Osteocyte (in vitro differentiated cells): ENCODE measurements at regions not wholly inside any gene's neighbourhood (a gene's known extent, or its start where the extent isn't known, plus 50 kb on each side); places are given as distances from the start of the nearest gene placed in this dataset.

Source experiments
- DNase-seq: peaks from one replicate; pipeline ENCODE4 v3.0.0; 2021; ENCODE audit warnings: mixed read lengths; ENCODE audit not compliant: unreplicated experiment; ENCODE audit errors: extremely low spot score
- H3K27ac Mint-ChIP-seq: one replicate; pipeline ENCODE4 v1.8.0; 2021; ENCODE audit warnings: mild to moderate bottlenecking, mixed read lengths; ENCODE audit not compliant: unreplicated experiment
- H3K27me3 Mint-ChIP-seq: one replicate; pipeline ENCODE4 v1.8.0; 2021; ENCODE audit warnings: mixed read lengths; ENCODE audit not compliant: unreplicated experiment
- H3K36me3 Mint-ChIP-seq: one replicate; pipeline ENCODE4 v1.8.0; 2021; ENCODE audit warnings: mixed read lengths; ENCODE audit not compliant: unreplicated experiment
- H3K4me1 Mint-ChIP-seq: one replicate; pipeline ENCODE4 v1.8.0; 2021; ENCODE audit warnings: mixed read lengths; ENCODE audit not compliant: unreplicated experiment
- H3K4me3 Mint-ChIP-seq: one replicate; pipeline ENCODE4 v1.8.0; 2021; ENCODE audit warnings: mild to moderate bottlenecking, moderate library complexity, mixed read lengths; ENCODE audit not compliant: unreplicated experiment
- H3K9me3 Mint-ChIP-seq: one replicate; pipeline ENCODE4 v1.8.0; 2021; ENCODE audit warnings: mixed read lengths; ENCODE audit not compliant: unreplicated experiment
- CTCF ChIP-seq: fragments of 200-600 bp; sonication (generic); IDR thresholded peaks from 2 replicates; pipeline ENCODE4 v1.5.0; 2021; ENCODE audit warnings: antibody characterized with exemption, mild to moderate bottlenecking, moderate library complexity

DNA sequence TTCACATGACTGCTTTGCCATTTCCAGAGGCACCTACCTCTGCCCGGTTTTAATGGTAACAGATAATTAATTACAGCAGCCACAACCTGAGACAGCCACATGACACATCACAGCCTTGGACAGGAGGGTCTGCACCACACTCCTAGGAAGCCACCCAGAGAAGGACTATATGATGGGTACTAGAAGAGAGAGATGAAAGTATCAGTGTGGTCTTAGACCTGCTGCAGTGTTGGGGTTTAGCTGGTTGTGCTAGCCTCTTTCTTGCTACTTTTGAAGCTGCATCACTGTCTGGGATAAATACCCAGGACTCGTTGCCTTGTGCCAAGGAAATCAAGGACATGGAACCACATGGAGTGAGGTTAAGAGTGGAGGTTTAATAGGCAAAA lies 266.4 kb downstream of the ICE1 start:
- H3K4me1 Mint-ChIP-seq: no peaks in the 10 kb centered on the region
- peaks cover 20% of the 10 kb centered on the region for H3K9me3 Mint-ChIP-seq
- DNase-seq: no peak
- no peak for TF ChIP-seq CTCF
- H3K4me3 Mint-ChIP-seq: no peak overlapping the region
- H3K36me3 Mint-ChIP-seq: no peaks in the 10 kb centered on the region
- H3K27me3 Mint-ChIP-seq: no peaks in the 10 kb centered on the region
- H3K27ac Mint-ChIP-seq: no peak overlapping the region

DNA sequence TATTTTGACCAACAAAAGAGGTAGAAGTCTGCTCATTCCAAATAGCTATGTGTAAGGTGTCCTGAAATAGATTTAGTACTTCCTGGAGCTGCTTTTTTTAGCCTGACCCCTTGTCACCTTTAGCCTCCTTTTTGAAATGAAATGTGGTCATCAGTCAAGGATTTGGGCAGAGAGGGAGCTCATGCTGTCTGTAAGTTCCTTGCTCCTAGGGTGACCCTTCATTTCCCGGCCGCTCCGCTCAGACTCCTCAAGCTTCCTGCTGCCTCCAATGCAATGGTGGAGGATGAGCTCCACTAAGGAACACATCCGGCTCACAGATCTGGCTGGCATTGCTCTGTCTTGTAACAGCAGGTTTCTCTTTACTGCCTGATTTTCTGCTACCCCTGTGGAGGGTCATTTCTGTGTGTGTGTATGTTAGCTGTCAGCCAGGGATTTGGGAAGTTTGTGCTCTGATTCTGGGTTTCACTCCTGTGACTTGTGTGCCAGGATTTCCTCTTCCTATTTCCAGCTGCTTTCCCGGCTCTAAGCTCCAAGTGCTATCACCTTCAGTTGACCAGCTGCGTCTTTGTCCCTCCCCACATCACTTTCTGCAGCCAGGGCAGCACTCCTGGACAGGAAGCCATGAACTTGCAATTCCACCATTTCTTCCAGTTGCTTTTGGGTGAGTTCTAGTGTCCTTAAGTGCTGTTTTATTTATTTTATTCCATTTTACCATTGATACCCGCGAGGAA lies 265.9 kb downstream of the ICE1 start:
- DNase-seq: no peak

GRCh38 chr5:5687113-5687512 lies 264.6 kb downstream of the ICE1 start:
- Mint-ChIP-seq H3K27me3 (no peaks in the 10 kb centered on the region), H3K27ac (no peak overlapping the region), H3K4me3 (no peak overlapping the region), H3K9me3 (peaks cover 31% of the 10 kb centered on the region), H3K36me3 (no peaks in the 10 kb centered on the region), H3K4me1 (no peaks in the 10 kb centered on the region)
- no peak for DNase-seq
- TF ChIP-seq CTCF: no peak

More for the DNA sequence above, 265.9 kb downstream of the ICE1 start:
- Mint-ChIP-seq H3K27me3 (no peaks in the 10 kb centered on the region), H3K27ac (no peak overlapping the region), H3K9me3 (peaks cover 25% of the 10 kb centered on the region), H3K4me1 (no peaks in the 10 kb centered on the region), H3K36me3 (no peaks in the 10 kb centered on the region), H3K4me3 (no peak overlapping the region)
- no peak for TF ChIP-seq CTCF

- H3K27ac Mint-ChIP-seq: no peak overlapping the region
- no peaks in the 10 kb centered on the region for H3K36me3 Mint-ChIP-seq
- TF ChIP-seq CTCF: no peak
- H3K4me3 Mint-ChIP-seq: no peak overlapping the region
- DNase-seq: no peak
- no peaks in the 10 kb centered on the region for H3K27me3 Mint-ChIP-seq
- H3K9me3 Mint-ChIP-seq: peaks cover 25% of the 10 kb centered on the region
- H3K4me1 Mint-ChIP-seq: no peaks in the 10 kb centered on the region
Measured at GRCh38 chr5:5686356-5686755, 263.9 kb downstream of the ICE1 start.

- no peaks in the 10 kb centered on the region for H3K36me3 Mint-ChIP-seq
- H3K27me3 Mint-ChIP-seq: no peaks in the 10 kb centered on the region
- peaks cover 31% of the 10 kb centered on the region for H3K9me3 Mint-ChIP-seq
- H3K4me1 Mint-ChIP-seq: no peaks in the 10 kb centered on the region
- no peak overlapping the region for H3K27ac Mint-ChIP-seq
- DNase-seq: no peak
- H3K4me3 Mint-ChIP-seq: no peak overlapping the region
- no peak for TF ChIP-seq CTCF
Measured at GRCh38 chr5:5685737-5686136, 263.3 kb downstream of the ICE1 start.
